ENCODE measurements at regions not wholly inside any gene's neighbourhood (a gene's known extent, or its start where the extent isn't known, plus 50 kb on each side); places are given as distances from the start of the nearest gene placed in this dataset.
"Not testable (repeated sequence)": the region's sequence is repeated elsewhere in the genome, so short reads cannot be mapped to it uniquely, and the experiment has no call there.

- H3K9me3 Mint-ChIP-seq = peaks cover 3 to 8% (median 6%) of the 10 kb centered on the region in 3 donors
- no peak overlapping the region for H3K27ac Mint-ChIP-seq
- H3K36me3 Mint-ChIP-seq = no peaks in the 10 kb centered on the region
- H3K4me3 Mint-ChIP-seq = no peak overlapping the region
- no peaks in the 10 kb centered on the region for H3K27me3 Mint-ChIP-seq
- peaks cover 0 to 2% (median 0%) of the 10 kb centered on the region in 3 donors for H3K4me1 Mint-ChIP-seq
These were observed 521.7 kb upstream of the AUTS2 start for GRCh38 chr7:69076566-69076965.

- Mint-ChIP-seq H3K27ac (no peak overlapping the region), H3K36me3 (no peaks in the 10 kb centered on the region)
These were observed 519.1 kb upstream of the AUTS2 start for GRCh38 chr7:69078997-69079769.

GRCh38 chr7:69087281-69087680 is 511.0 kb upstream of the AUTS2 start:
- not testable (repeated sequence) for H3K36me3 Mint-ChIP-seq, H3K4me3 Mint-ChIP-seq, H3K9me3 Mint-ChIP-seq, H3K27me3 Mint-ChIP-seq, H3K27ac Mint-ChIP-seq, H3K4me1 Mint-ChIP-seq

More at GRCh38 chr7:69078997-69079769, 519.1 kb upstream of the AUTS2 start:
- Mint-ChIP-seq H3K4me3 (no peak overlapping the region), H3K27me3 (no peaks in the 10 kb centered on the region), H3K9me3 (peaks cover 4 to 10% (median 8%) of the 10 kb centered on the region in 3 donors), H3K4me1 (peaks cover 0 to 2% (median 0%) of the 10 kb centered on the region in 3 donors)

- H3K27ac Mint-ChIP-seq = no peak overlapping the region
- no peaks in the 10 kb centered on the region for H3K36me3 Mint-ChIP-seq
- no peak overlapping the region for H3K4me3 Mint-ChIP-seq
- peaks cover 0 to 9% (median 4%) of the 10 kb centered on the region in 3 donors for H3K9me3 Mint-ChIP-seq
- H3K27me3 Mint-ChIP-seq = no peaks in the 10 kb centered on the region
- H3K4me1 Mint-ChIP-seq = no peaks in the 10 kb centered on the region
These were observed 510.1 kb upstream of the AUTS2 start for GRCh38 chr7:69088185-69088584.

- Mint-ChIP-seq H3K27ac (no peak overlapping the region), H3K4me3 (no peak overlapping the region), H3K36me3 (no peaks in the 10 kb centered on the region), H3K4me1 (no peaks in the 10 kb centered on the region), H3K9me3 (peaks cover 0 to 6% (median 5%) of the 10 kb centered on the region in 3 donors), H3K27me3 (no peaks in the 10 kb centered on the region)
These were observed 507.3 kb upstream of the AUTS2 start for GRCh38 chr7:69090936-69091335.

- Mint-ChIP-seq H3K4me3 (no peak overlapping the region), H3K27me3 (no peaks in the 10 kb centered on the region), H3K9me3 (peaks cover 0 to 6% (median 2%) of the 10 kb centered on the region in 3 donors), H3K36me3 (no peaks in the 10 kb centered on the region), H3K27ac (no peak overlapping the region), H3K4me1 (no peaks in the 10 kb centered on the region)
These were observed 506.8 kb upstream of the AUTS2 start for GRCh38 chr7:69091521-69091920.

GRCh38 chr7:69095127-69095526 is 503.1 kb upstream of the AUTS2 start:
- no peak overlapping the region for H3K27ac Mint-ChIP-seq
- no peaks in the 10 kb centered on the region for H3K4me1 Mint-ChIP-seq
- no peaks in the 10 kb centered on the region for H3K27me3 Mint-ChIP-seq
- H3K36me3 Mint-ChIP-seq = no peaks in the 10 kb centered on the region
- H3K4me3 Mint-ChIP-seq = no peak overlapping the region
- H3K9me3 Mint-ChIP-seq = peaks cover 0 to 3% (median 0%) of the 10 kb centered on the region in 3 donors

GRCh38 chr7:69095649-69096048 is 502.6 kb upstream of the AUTS2 start:
- Mint-ChIP-seq H3K27me3 (no peaks in the 10 kb centered on the region), H3K4me3 (no peak overlapping the region), H3K36me3 (no peaks in the 10 kb centered on the region), H3K4me1 (no peaks in the 10 kb centered on the region), H3K27ac (no peak overlapping the region), H3K9me3 (peaks cover 0 to 3% (median 0%) of the 10 kb centered on the region in 3 donors)

- no peaks in the 10 kb centered on the region for H3K36me3 Mint-ChIP-seq
- H3K27ac Mint-ChIP-seq = no peak overlapping the region
- H3K9me3 Mint-ChIP-seq = peaks cover 4 to 6% (median 5%) of the 10 kb centered on the region in 3 donors
- no peak overlapping the region for H3K4me3 Mint-ChIP-seq
- H3K4me1 Mint-ChIP-seq = peaks cover 0 to 2% (median 0%) of the 10 kb centered on the region in 3 donors
- H3K27me3 Mint-ChIP-seq = no peaks in the 10 kb centered on the region
These were observed 494.3 kb upstream of the AUTS2 start for GRCh38 chr7:69104023-69104422.

- H3K27me3 Mint-ChIP-seq = no peaks in the 10 kb centered on the region
- H3K27ac Mint-ChIP-seq = no peak overlapping the region
- H3K4me3 Mint-ChIP-seq = no peak overlapping the region
- H3K9me3 Mint-ChIP-seq = peaks cover 2 to 6% (median 5%) of the 10 kb centered on the region in 3 donors
- H3K36me3 Mint-ChIP-seq = no peaks in the 10 kb centered on the region
- peaks cover 0 to 2% (median 0%) of the 10 kb centered on the region in 3 donors for H3K4me1 Mint-ChIP-seq
These were observed 493.2 kb upstream of the AUTS2 start for GRCh38 chr7:69105092-69105491.

- Mint-ChIP-seq H3K36me3 (no peaks in the 10 kb centered on the region), H3K4me3 (no peak overlapping the region), H3K27ac (no peak overlapping the region), H3K27me3 (no peaks in the 10 kb centered on the region), H3K9me3 (peaks cover 2 to 6% (median 5%) of the 10 kb centered on the region in 3 donors), H3K4me1 (peaks cover 0 to 2% (median 0%) of the 10 kb centered on the region in 3 donors)
These were observed 492.3 kb upstream of the AUTS2 start for GRCh38 chr7:69105981-69106380.

- not testable (repeated sequence) for H3K27me3 Mint-ChIP-seq, H3K36me3 Mint-ChIP-seq, H3K27ac Mint-ChIP-seq, H3K4me3 Mint-ChIP-seq, H3K4me1 Mint-ChIP-seq, H3K9me3 Mint-ChIP-seq
These were observed 491.8 kb upstream of the AUTS2 start for GRCh38 chr7:69106449-69106848.

- not testable (repeated sequence) for H3K36me3 Mint-ChIP-seq, H3K27ac Mint-ChIP-seq, H3K4me3 Mint-ChIP-seq, H3K4me1 Mint-ChIP-seq, H3K9me3 Mint-ChIP-seq, H3K27me3 Mint-ChIP-seq
These were observed 491.3 kb upstream of the AUTS2 start for GRCh38 chr7:69106946-69107345.

GRCh38 chr7:69108097-69108496 is 490.2 kb upstream of the AUTS2 start:
- Mint-ChIP-seq H3K4me1 (peaks cover 0 to 2% (median 0%) of the 10 kb centered on the region in 3 donors), H3K27me3 (no peaks in the 10 kb centered on the region), H3K27ac (no peak overlapping the region), H3K9me3 (peaks cover 4 to 13% (median 5%) of the 10 kb centered on the region in 3 donors), H3K4me3 (no peak overlapping the region), H3K36me3 (peaks cover 2% of the 10 kb centered on the region)

- Mint-ChIP-seq H3K27me3 (no peaks in the 10 kb centered on the region), H3K4me3 (no peak overlapping the region), H3K27ac (no peak overlapping the region), H3K9me3 (peaks cover 4 to 14% (median 5%) of the 10 kb centered on the region in 3 donors), H3K4me1 (peaks cover 0 to 2% (median 0%) of the 10 kb centered on the region in 3 donors), H3K36me3 (peaks cover 2% of the 10 kb centered on the region)
These were observed 489.0 kb upstream of the AUTS2 start for GRCh38 chr7:69109246-69109645.

GRCh38 chr7:69109879-69110278 is 488.4 kb upstream of the AUTS2 start:
- Mint-ChIP-seq H3K36me3 (peaks cover 2% of the 10 kb centered on the region), H3K27me3 (no peaks in the 10 kb centered on the region), H3K27ac (no peak overlapping the region), H3K4me1 (no peaks in the 10 kb centered on the region), H3K9me3 (peaks cover 4 to 14% (median 5%) of the 10 kb centered on the region in 3 donors), H3K4me3 (no peak overlapping the region)

All from IgD-negative memory B cell (primary cell).